AG04450 (cell line): ENCODE measurements at regions not wholly inside any gene's neighbourhood (a gene's known extent, or its start where the extent isn't known, plus 50 kb on each side); places are given as distances from the start of the nearest gene placed in this dataset.

ENCODE experiments used
- CTCF ChIA-PET: fragments of 300-600, 350-600 bp; formaldehyde crosslinking; extraction: SDS; loops from one replicate; lab custom pipeline; 2022; ENCODE audit warnings: antibody characterized with exemption, inconsistent platforms; lab: Charles Lee
- POLR2A ChIA-PET: fragments of 350-600 bp; formaldehyde crosslinking; extraction: SDS; loops from one replicate; lab custom pipeline; 2021; ENCODE audit warnings: antibody characterized with exemption, inconsistent platforms; lab: Yijun Ruan, JAX
- DNase-seq: peaks from one replicate; pipeline ENCODE4 v3.0.0-alpha.2; 2011; ENCODE audit warnings: low read depth, low spot score
- H3K27ac ChIP-seq: one replicate; pipeline ENCODE4 v1.5.1; 2012; ENCODE audit warnings: low read depth, low read length, control low read depth
- H3K27me3 ChIP-seq: one replicate; pipeline ENCODE4 v1.6.0; 2012; ENCODE audit warnings: low read length; ENCODE audit not compliant: control insufficient read depth, insufficient read depth
- H3K4me3 ChIP-seq: 2 replicates; pipeline ENCODE4 v1.5.1; 2011; ENCODE audit warnings: mild to moderate bottlenecking, low read depth, low read length, control low read depth
- H3K9me3 ChIP-seq: 2 replicates; pipeline ENCODE4 v1.5.1; 2012; ENCODE audit warnings: low read length; ENCODE audit not compliant: control insufficient read depth, insufficient read depth
- CTCF ChIP-seq: IDR thresholded peaks from 2 replicates; pipeline ENCODE4 v1.5.1; 2011; ENCODE audit warnings: low read depth, low read length, control low read depth, inconsistent platforms

GRCh38 chr3:165619069-165619468 lies 218.2 kb downstream of the BCHE start:
- Histone ChIP-seq H3K27me3 (no peaks in the 10 kb centered on the region), H3K27ac (no peak overlapping the region), H3K4me3 (no peak overlapping the region), H3K9me3 (no peaks in the 10 kb centered on the region)
- no peak for TF ChIP-seq CTCF
- no peak for DNase-seq
- CTCF ChIA-PET: no interaction called here
- POLR2A ChIA-PET: no interaction called here

DNA sequence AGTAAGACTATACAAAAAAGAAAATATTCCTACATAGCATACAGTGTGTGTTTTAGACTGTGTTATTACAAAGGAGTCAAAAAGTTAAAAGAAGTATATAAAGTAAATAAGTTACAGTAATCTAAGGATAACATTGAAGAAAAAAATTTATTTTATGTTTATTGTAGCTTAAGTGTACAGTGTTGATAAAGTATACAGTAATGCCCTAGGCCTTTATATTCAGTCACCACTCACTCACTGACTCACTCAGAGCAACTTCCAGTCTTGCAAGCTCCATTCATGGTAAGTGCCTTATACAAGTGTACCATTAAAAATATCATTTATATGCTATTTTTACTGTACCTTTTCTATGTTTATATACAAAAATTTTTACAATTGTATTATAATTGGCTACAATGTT lies 220.1 kb downstream of the BCHE start:
- Histone ChIP-seq H3K9me3 (no peaks in the 10 kb centered on the region), H3K4me3 (no peak overlapping the region), H3K27ac (no peak overlapping the region), H3K27me3 (no peaks in the 10 kb centered on the region)
- ChIA-PET CTCF (no interaction called here), POLR2A (no interaction called here)
- no peak for DNase-seq
- TF ChIP-seq CTCF: no peak

GRCh38 chr3:165614337-165614736 lies 222.9 kb downstream of the BCHE start:
- H3K9me3 ChIP-seq: no peaks in the 10 kb centered on the region
- H3K27me3 ChIP-seq: no peaks in the 10 kb centered on the region
- POLR2A ChIA-PET: no interaction called here
- no peak overlapping the region for H3K4me3 ChIP-seq
- CTCF ChIA-PET: no interaction called here
- DNase-seq: no peak
- TF ChIP-seq CTCF: no peak
- no peak overlapping the region for H3K27ac ChIP-seq

GRCh38 chr3:165613014-165613413 lies 224.2 kb downstream of the BCHE start:
- Histone ChIP-seq H3K27me3 (no peaks in the 10 kb centered on the region), H3K4me3 (no peak overlapping the region), H3K9me3 (no peaks in the 10 kb centered on the region), H3K27ac (no peak overlapping the region)
- TF ChIP-seq CTCF: no peak
- no peak for DNase-seq
- CTCF ChIA-PET: no interaction called here
- POLR2A ChIA-PET: no interaction called here

- ChIA-PET CTCF (interaction anchor here (0.7 kb wide), 1 partner anchor 17 kb away, joined by 4 read pairs; no protein-coding TSS in a partner anchor), POLR2A (no interaction called here)
- DNase-seq: no peak
- no peak for TF ChIP-seq CTCF
- Histone ChIP-seq H3K27me3 (no peaks in the 10 kb centered on the region), H3K27ac (no peak overlapping the region), H3K9me3 (no peaks in the 10 kb centered on the region), H3K4me3 (no peak overlapping the region)
These were observed 230.0 kb downstream of the BCHE start for GRCh38 chr3:165607221-165607620.
